GM18505 (cell line): ENCODE measurements at regions not wholly inside any gene's neighbourhood (a gene's known extent, or its start where the extent isn't known, plus 50 kb on each side); places are given as distances from the start of the nearest gene placed in this dataset.

Experiments
- ATAC-seq: cut with Tn5 transposase; IDR thresholded peaks from one replicate; pipeline ENCODE4 v1.9.1; 2021; ENCODE audit not compliant: unreplicated experiment
- POLR2A ChIP-seq: IDR thresholded peaks from 4 replicates; pipeline ENCODE4 v1.6.1; 2011; ENCODE audit warnings: borderline replicate concordance; ENCODE audit not compliant: insufficient read depth, insufficient read length; ENCODE audit errors: extremely low read depth

- TF ChIP-seq POLR2A: no peak
- no peak for ATAC-seq
These were observed 832.6 kb upstream of the SLITRK5 start for GRCh38 chr13:86838411-86839120.

DNA sequence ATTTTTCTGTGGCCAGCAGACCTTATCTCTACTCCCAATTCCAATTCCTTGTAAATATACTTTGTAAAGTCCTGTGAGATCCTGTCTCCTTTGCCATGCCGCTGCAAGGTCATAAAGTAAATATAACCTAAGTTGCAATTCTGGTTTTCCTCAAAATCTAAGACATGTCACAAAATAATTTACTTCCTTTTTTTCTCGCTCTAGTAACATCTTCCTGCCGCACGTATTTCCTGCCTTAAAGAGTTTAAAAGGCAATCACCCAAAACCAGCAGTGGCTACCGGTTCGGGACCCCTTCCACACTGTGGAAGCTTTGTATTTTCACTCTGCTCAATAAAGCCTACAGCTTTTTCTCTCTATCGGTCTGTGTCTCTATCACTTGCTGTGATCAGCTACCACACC, 832.0 kb upstream of the SLITRK5 start:
- no peak for ATAC-seq
- no peak for TF ChIP-seq POLR2A

DNA sequence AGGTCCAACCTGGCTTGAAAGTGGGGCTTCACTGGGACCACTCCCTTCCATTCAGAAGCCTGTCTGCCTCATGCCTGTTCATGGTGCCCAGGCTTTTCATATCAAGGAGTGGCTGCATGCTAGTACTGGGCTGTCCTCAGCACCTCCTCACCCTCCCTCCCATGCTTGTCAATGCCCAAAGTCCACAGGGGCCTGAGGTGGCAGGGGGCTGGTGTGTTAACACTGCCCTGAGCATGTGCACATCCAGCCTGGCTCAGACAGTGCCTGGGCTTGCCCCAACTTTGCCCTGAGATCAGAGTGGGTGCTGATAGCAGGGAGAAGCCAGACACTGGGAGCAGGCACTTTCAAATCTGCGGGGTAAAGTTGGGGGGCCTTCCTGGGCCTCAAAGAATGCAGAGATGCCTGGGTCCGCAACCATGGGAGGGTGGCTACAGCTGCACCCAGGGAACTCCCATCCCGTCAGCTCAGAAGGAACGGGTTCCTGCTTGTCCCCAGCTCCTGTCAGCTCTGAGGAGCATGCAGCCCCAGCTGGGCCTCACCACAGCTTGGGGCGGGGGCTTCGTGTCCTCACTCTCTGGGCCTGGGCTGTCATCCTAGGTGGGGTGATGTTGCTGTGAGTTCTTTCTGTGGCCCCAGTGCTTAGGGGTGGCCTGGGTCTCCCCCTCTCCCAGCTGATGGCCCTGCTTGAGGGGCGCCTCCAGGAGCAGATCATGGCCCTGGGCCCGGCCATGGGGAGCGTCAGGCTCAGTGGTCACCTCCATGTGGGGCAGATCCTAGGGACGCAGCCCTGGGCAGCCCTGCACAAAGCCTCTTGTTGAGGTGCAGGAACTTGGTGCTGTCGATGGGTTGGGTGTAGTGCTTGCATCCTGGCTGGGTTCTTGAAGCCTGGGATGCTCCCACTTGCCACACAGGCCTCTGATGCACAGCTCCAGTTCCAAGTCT, 830.6 kb upstream of the SLITRK5 start:
- no peak for TF ChIP-seq POLR2A
- no peak for ATAC-seq

DNA sequence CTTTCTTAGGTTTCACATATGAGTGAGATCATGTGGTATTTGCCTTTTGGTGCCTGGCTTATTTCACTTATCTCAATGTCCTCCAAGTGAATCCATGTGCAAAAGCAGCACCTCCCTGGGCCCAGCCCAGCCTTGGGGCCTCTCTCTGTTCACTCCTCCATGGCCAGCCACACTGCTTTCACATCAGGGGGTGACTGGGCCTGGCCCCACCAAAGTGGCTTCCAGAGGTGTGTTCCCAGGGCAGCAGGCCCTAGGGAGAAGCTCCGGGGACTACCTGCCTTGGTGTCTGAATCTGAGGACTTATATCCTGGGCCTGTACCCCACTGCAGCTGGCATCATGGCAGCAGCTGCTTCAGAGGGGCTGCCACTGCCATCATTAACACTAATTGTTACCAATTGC, 829.9 kb upstream of the SLITRK5 start:
- ATAC-seq: no peak
- no peak for TF ChIP-seq POLR2A

- no peak for TF ChIP-seq POLR2A
- no peak for ATAC-seq
These were observed 824.7 kb upstream of the SLITRK5 start for GRCh38 chr13:86846501-86846900.

GRCh38 chr13:86848716-86849115, 822.5 kb upstream of the SLITRK5 start:
- ATAC-seq: no peak
- no peak for TF ChIP-seq POLR2A

- ATAC-seq: no peak
- TF ChIP-seq POLR2A: no peak
These were observed 814.2 kb upstream of the SLITRK5 start for GRCh38 chr13:86856991-86857390.

DNA sequence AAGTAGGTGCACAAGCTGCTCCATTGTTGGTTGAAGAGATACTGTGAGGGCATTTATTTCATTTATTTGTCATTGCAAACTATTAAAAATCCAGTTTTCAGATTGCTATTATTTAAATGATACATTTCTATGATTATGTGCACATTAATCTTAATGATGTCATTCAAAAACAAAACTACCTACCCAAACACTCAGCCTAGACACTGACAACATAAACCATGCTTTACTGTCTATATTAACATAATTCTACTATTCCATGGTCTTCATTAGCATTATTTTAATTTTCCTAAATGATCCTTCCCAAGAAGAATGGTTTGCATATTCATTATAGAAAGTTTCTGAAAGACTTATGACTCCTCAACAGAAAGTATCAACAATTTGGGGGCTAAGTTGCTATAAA, 813.0 kb upstream of the SLITRK5 start:
- no peak for TF ChIP-seq POLR2A
- ATAC-seq: no peak

DNA sequence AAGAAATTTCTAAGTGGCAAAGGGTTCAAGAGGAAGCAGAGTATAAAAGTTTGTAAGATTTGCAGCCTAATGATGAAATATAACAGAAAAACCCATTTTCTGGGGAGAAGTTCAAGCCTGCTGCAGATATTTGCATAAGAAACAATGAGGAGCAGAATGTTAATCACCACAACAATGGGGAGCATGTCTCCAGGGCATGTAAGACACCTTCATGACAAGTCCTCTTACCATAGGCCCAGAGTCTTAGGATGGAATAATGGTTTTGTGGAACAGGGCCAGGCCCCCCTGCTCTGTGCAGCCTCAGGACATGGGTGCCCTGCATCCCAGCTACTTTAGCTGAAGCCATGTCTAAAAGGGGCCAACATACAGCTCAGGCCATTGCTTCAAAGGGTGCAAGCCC, 809.0 kb upstream of the SLITRK5 start:
- no peak for TF ChIP-seq POLR2A
- ATAC-seq: no peak

DNA sequence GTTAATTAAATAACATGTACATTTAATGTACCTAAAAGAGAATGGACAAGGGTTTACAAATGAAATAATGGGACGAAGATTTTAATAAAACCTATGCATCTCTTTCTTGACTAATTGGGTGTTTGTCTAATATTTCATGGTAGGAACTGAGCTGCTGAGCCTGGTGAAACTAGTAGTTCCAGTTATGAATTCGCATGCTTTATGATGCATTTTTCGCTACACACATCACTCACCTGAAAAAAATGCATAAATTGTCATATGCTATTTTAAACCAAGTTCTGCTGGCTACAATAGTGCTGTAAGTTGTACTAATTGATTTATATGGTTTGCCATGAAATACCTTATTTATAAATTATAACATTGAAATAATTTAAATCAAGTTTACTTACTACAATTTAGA, 806.8 kb upstream of the SLITRK5 start:
- TF ChIP-seq POLR2A: no peak
- no peak for ATAC-seq

GRCh38 chr13:86870444-86870843, 800.7 kb upstream of the SLITRK5 start:
- no peak for TF ChIP-seq POLR2A
- no peak for ATAC-seq

GRCh38 chr13:86877441-86877840, 793.7 kb upstream of the SLITRK5 start:
- TF ChIP-seq POLR2A: no peak
- no peak for ATAC-seq

DNA sequence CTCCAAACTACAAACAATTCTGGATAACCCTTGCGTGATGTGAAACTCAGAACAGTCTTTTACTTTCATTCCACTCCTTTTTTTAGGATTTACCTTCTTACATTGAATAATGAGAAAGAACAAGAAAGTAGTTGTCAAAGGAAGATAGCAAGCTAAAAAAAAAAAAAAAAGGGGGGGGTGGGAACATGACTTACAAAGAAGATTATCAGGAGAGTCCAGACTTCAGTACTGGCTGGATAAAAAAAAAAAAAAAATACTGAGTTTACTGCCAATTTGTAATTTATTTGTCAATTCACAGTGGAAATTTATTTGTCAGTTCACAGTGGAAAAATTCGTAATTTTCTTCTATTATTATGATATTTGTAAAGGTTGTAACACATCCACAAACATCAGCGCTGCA, 792.4 kb upstream of the SLITRK5 start:
- no peak for ATAC-seq
- no peak for TF ChIP-seq POLR2A

GRCh38 chr13:86881390-86881789, 789.8 kb upstream of the SLITRK5 start:
- no peak for TF ChIP-seq POLR2A
- no peak for ATAC-seq
